OCI-LY3 (cell line): ENCODE measurements at regions not wholly inside any gene's neighbourhood (a gene's known extent, or its start where the extent isn't known, plus 50 kb on each side); places are given as distances from the start of the nearest gene placed in this dataset.

ENCODE experiments used
- CTCF ChIP-seq: fragments of 200-600, 300-600 bp; sonication (generic); IDR thresholded peaks from 2 replicates; pipeline ENCODE4 v1.5.1; 2014; ENCODE audit warnings: antibody characterized with exemption, low read length, low read depth
- EZH2phosphoT487 ChIP-seq: fragments of 200-600 bp; shearing (Covaris generic); IDR thresholded peaks from 2 replicates; pipeline ENCODE4 v1.6.1; 2018; ENCODE audit warnings: antibody characterized with exemption, mixed run types, low read depth

- no peak for TF ChIP-seq CTCF
- TF ChIP-seq EZH2phosphoT487, result no peak
Measured at GRCh38 chr2:65489269-65489668, 56.9 kb upstream of the SPRED2 start.
